Neural cell (in vitro differentiated cells): ENCODE measurements at regions not wholly inside any gene's neighbourhood (a gene's known extent, or its start where the extent isn't known, plus 50 kb on each side); places are given as distances from the start of the nearest gene placed in this dataset.

ENCODE experiments used
- H2AFZ ChIP-seq: fragments of 200-600, 300-800 bp; sonication (generic), shearing (Covaris generic); 2 replicates; pipeline ENCODE4 v1.6.0; 2014; ENCODE audit warnings: low read depth, mild to moderate bottlenecking, antibody characterized with exemption, low read length, moderate library complexity
- H3F3A ChIP-seq: fragments of 200-600 bp; shearing (Covaris generic); 2 replicates; pipeline ENCODE4 v1.6.1; 2016; ENCODE audit warnings: mild to moderate bottlenecking, moderate library complexity, mixed read lengths, antibody characterized with exemption, low read length; ENCODE audit not compliant: insufficient read depth, poor library complexity, severe bottlenecking
- H3K27ac ChIP-seq: fragments of 200-600, 300-800 bp; sonication (generic), shearing (Covaris generic); 2 replicates; pipeline ENCODE4 v1.5.1; 2014; ENCODE audit warnings: mild to moderate bottlenecking, low read length, moderate library complexity
- H3K27me3 ChIP-seq: fragments of 300-800, 200-600 bp; sonication (generic), shearing (Covaris generic); 2 replicates; pipeline ENCODE4 v1.6.0; 2014; ENCODE audit warnings: mild to moderate bottlenecking, low read depth, low read length, moderate library complexity; ENCODE audit not compliant: insufficient read depth
- H3K36me3 ChIP-seq: fragments of 300-800, 200-600 bp; sonication (generic), shearing (Covaris generic); 2 replicates; pipeline ENCODE4 v1.5.1; 2014; ENCODE audit warnings: mild to moderate bottlenecking, antibody characterized with exemption, low read length, moderate library complexity; ENCODE audit not compliant: insufficient read depth
- H3K4me2 ChIP-seq: fragments of 300-800, 200-600 bp; sonication (generic), shearing (Covaris generic); 2 replicates; pipeline ENCODE4 v1.6.0; 2014; ENCODE audit warnings: mild to moderate bottlenecking, low read length
- H3K4me3 ChIP-seq: fragments of 300-800, 200-600 bp; sonication (generic), shearing (Covaris generic); 2 replicates; pipeline ENCODE4 v1.5.1; 2014; ENCODE audit warnings: mild to moderate bottlenecking, low read length, moderate library complexity
- H3K79me2 ChIP-seq: fragments of 200-600 bp; shearing (Covaris generic); replicated peaks from 2 replicates; pipeline ENCODE4 v1.6.0; 2014; ENCODE audit warnings: mild to moderate bottlenecking, low read length, moderate library complexity; ENCODE audit not compliant: insufficient read depth
- H3K9ac ChIP-seq: fragments of 300-800, 200-600 bp; sonication (generic), shearing (Covaris generic); 2 replicates; pipeline ENCODE4 v1.6.1; 2016; ENCODE audit warnings: mild to moderate bottlenecking, low read length, mixed read lengths
- H3K9me2 ChIP-seq: fragments of 200-600 bp; shearing (Covaris generic); 2 replicates; pipeline ENCODE4 v1.6.1; 2016; ENCODE audit warnings: mild to moderate bottlenecking, low read length, mixed read lengths; ENCODE audit not compliant: insufficient read depth
- H3K9me3 ChIP-seq: fragments of 200-600, 300-800 bp; sonication (generic), shearing (Covaris generic); 2 replicates; pipeline ENCODE4 v1.6.1; 2016; ENCODE audit warnings: mild to moderate bottlenecking, mixed run types, low read length, moderate library complexity, mixed read lengths
- H4K20me1 ChIP-seq: fragments of 200-600 bp; shearing (Covaris generic); 2 replicates; pipeline ENCODE4 v1.6.1; 2016; ENCODE audit warnings: mild to moderate bottlenecking, mixed run types; ENCODE audit not compliant: insufficient read depth
- EP300 ChIP-seq: fragments of 450-650 bp; conservative IDR thresholded peaks from 2 replicates; pipeline ENCODE4 v1.6.1; 2014; ENCODE audit warnings: antibody characterized with exemption, mild to moderate bottlenecking, moderate library complexity; ENCODE audit not compliant: poor library complexity, severe bottlenecking
- EZH2 ChIP-seq: fragments of 200-600, 300-800 bp; shearing (Covaris generic), sonication (generic); IDR thresholded peaks from 2 replicates; pipeline ENCODE4 v1.6.1; 2014; ENCODE audit warnings: antibody characterized with exemption, low read length, borderline replicate concordance, mild to moderate bottlenecking; ENCODE audit not compliant: insufficient read depth, poor library complexity, severe bottlenecking
- MXI1 ChIP-seq: fragments of 450-650 bp; conservative IDR thresholded peaks from 2 replicates; pipeline ENCODE4 v1.6.1; 2014; ENCODE audit warnings: antibody characterized with exemption, mild to moderate bottlenecking; ENCODE audit not compliant: poor library complexity, severe bottlenecking
- POLR2AphosphoS5 ChIP-seq: IDR thresholded peaks from 2 replicates; pipeline ENCODE4 v1.6.1; 2012
- RAD21 ChIP-seq: fragments of 450-650 bp; conservative IDR thresholded peaks from 2 replicates; pipeline ENCODE4 v1.6.1; 2014; ENCODE audit warnings: antibody characterized with exemption, mild to moderate bottlenecking, moderate library complexity
- SMC3 ChIP-seq: fragments of 450-650 bp; conservative IDR thresholded peaks from 2 replicates; pipeline ENCODE4 v1.6.1; 2014; ENCODE audit warnings: antibody characterized with exemption, mild to moderate bottlenecking, moderate library complexity; ENCODE audit not compliant: poor library complexity
- TAF1 ChIP-seq: IDR thresholded peaks from 2 replicates; pipeline ENCODE4 v1.6.1; 2012; ENCODE audit warnings: low read depth
- TF ChIP-seq, protein P1 (sequence below): fragments of 450-650 bp; IDR thresholded peaks from 2 replicates; pipeline ENCODE4 v1.5.1; 2014; ENCODE audit warnings: antibody characterized with exemption, mild to moderate bottlenecking, moderate library complexity; ENCODE audit not compliant: poor library complexity, severe bottlenecking
- TF ChIP-seq, protein P2 (sequence below): IDR thresholded peaks from 2 replicates; pipeline ENCODE4 v1.6.1; 2012; ENCODE audit warnings: borderline replicate concordance

DNA sequence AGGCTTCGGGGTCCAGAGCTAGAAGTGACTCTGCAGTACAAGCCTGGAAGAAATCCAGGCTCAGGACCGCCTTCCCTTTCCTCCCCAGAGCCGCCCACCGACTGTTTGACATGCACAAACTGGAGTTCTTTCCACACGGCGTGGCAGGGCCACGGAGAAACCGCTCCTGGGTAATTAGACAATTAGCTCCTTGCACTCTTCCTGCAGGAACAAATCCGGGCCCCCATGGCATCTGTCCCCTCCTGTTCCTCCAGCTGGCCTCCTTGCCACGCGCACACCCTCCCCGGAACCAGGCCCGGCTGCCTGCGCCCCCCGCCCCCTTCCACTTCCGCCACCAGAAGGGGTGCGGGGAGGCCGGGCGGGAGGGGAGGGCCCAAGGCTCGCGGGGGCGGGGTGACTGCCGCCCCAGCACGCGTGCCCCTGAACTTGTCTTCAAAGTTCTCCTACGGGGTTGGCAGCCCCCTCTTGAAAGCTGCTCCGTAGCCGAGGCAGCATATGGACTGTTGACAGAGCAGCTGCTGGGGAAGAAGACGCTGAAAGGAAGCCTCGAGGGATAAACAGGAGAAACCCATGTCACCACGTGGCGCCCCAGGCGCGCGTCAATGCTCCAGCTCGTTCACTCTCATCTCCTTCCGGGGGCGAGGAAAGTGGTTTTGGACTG is 74.3 kb downstream of the SEC61B start:
- no peaks in the 10 kb centered on the region for H3K9me3 ChIP-seq
- H3K27me3 ChIP-seq: no peaks in the 10 kb centered on the region
- no peaks in the 10 kb centered on the region for H3K9me2 ChIP-seq
- no peaks in the 10 kb centered on the region for H3K36me3 ChIP-seq
- no peak overlapping the region for H3K27ac ChIP-seq
- no peaks in the 10 kb centered on the region for H4K20me1 ChIP-seq
- H3F3A ChIP-seq: no peaks in the 10 kb centered on the region
- H3K79me2 ChIP-seq: no peaks in the 10 kb centered on the region
- no peak for TF ChIP-seq RAD21
- no peak for TF ChIP-seq POLR2AphosphoS5
- no peak for TF ChIP-seq SMC3
- TF ChIP-seq MXI1: no peak
- no peak overlapping the region for H3K4me3 ChIP-seq
- no peak overlapping the region for H3K9ac ChIP-seq
- H2AFZ ChIP-seq: no peak overlapping the region
- H3K4me2 ChIP-seq: no peak overlapping the region

DNA sequence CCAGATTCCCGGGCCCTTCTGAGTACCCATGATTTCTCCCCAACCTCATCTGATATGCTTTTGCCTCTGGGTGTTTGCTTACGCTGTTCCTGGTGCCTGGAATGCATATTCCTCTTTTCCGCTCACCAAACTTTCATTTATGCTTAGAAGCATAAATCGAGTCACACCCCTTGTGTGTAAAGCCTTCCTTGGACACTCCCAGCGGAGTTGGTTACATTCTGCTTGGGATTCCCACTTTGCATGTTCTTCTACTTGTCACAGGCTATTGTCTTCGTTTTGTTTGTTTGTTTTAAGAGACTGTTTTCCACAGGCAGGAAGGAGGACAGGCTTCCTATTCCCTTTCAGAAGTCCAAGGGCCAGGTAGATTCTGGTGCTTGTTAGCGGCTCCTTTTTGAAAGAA is 76.5 kb downstream of the SEC61B start:
- Histone ChIP-seq H3K27ac (no peak overlapping the region), H3K4me3 (no peak overlapping the region), H3K9ac (no peak overlapping the region), H3K79me2 (no peaks in the 10 kb centered on the region), H3K9me3 (no peaks in the 10 kb centered on the region), H3K36me3 (no peaks in the 10 kb centered on the region), H4K20me1 (no peaks in the 10 kb centered on the region), H2AFZ (no peak overlapping the region), H3K4me2 (no peak overlapping the region), H3F3A (no peaks in the 10 kb centered on the region), H3K27me3 (no peaks in the 10 kb centered on the region), H3K9me2 (no peaks in the 10 kb centered on the region)
- TF ChIP-seq EP300 (no peak), SMC3 (no peak), TAF1 (no peak), RAD21 (no peak), POLR2AphosphoS5 (no peak), MXI1 (no peak), EZH2 (no peak)
- TF ChIP-seq, protein P1, sequence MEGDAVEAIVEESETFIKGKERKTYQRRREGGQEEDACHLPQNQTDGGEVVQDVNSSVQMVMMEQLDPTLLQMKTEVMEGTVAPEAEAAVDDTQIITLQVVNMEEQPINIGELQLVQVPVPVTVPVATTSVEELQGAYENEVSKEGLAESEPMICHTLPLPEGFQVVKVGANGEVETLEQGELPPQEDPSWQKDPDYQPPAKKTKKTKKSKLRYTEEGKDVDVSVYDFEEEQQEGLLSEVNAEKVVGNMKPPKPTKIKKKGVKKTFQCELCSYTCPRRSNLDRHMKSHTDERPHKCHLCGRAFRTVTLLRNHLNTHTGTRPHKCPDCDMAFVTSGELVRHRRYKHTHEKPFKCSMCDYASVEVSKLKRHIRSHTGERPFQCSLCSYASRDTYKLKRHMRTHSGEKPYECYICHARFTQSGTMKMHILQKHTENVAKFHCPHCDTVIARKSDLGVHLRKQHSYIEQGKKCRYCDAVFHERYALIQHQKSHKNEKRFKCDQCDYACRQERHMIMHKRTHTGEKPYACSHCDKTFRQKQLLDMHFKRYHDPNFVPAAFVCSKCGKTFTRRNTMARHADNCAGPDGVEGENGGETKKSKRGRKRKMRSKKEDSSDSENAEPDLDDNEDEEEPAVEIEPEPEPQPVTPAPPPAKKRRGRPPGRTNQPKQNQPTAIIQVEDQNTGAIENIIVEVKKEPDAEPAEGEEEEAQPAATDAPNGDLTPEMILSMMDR: no peak
- TF ChIP-seq, protein P2, sequence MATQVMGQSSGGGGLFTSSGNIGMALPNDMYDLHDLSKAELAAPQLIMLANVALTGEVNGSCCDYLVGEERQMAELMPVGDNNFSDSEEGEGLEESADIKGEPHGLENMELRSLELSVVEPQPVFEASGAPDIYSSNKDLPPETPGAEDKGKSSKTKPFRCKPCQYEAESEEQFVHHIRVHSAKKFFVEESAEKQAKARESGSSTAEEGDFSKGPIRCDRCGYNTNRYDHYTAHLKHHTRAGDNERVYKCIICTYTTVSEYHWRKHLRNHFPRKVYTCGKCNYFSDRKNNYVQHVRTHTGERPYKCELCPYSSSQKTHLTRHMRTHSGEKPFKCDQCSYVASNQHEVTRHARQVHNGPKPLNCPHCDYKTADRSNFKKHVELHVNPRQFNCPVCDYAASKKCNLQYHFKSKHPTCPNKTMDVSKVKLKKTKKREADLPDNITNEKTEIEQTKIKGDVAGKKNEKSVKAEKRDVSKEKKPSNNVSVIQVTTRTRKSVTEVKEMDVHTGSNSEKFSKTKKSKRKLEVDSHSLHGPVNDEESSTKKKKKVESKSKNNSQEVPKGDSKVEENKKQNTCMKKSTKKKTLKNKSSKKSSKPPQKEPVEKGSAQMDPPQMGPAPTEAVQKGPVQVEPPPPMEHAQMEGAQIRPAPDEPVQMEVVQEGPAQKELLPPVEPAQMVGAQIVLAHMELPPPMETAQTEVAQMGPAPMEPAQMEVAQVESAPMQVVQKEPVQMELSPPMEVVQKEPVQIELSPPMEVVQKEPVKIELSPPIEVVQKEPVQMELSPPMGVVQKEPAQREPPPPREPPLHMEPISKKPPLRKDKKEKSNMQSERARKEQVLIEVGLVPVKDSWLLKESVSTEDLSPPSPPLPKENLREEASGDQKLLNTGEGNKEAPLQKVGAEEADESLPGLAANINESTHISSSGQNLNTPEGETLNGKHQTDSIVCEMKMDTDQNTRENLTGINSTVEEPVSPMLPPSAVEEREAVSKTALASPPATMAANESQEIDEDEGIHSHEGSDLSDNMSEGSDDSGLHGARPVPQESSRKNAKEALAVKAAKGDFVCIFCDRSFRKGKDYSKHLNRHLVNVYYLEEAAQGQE: no peak
